ENCODE measurements at regions not wholly inside any gene's neighbourhood (a gene's known extent, or its start where the extent isn't known, plus 50 kb on each side); places are given as distances from the start of the nearest gene placed in this dataset.
A peak's percentile ranks its signal among the peaks of the same experiment; 100 is the strongest.
"Not testable (repeated sequence)": the region's sequence is repeated elsewhere in the genome, so short reads cannot be mapped to it uniquely, and the experiment has no call there.

GRCh38 chr15:62900071-62900802 is 142.3 kb upstream of the TPM1 start:
- TF ChIP-seq Cebpa-rat (IDR thresholded peaks at IDR 0.05): no peak
- no peaks in the 10 kb centered on the region for H4K20me1 ChIP-seq
- H3K27ac ChIP-seq: no peak overlapping the region
- no peak overlapping the region for H3K9ac ChIP-seq
- no peak overlapping the region for H3K4me3 ChIP-seq
- peaks cover 22% of the 10 kb centered on the region for H3K4me1 ChIP-seq
- no peak overlapping the region for H3K4me2 ChIP-seq
- no peaks in the 10 kb centered on the region for H3K27me3 ChIP-seq
- no peaks in the 10 kb centered on the region for H3K9me3 ChIP-seq
- no peaks in the 10 kb centered on the region for H3K36me3 ChIP-seq

- TF ChIP-seq Cebpa-rat (IDR thresholded peaks at IDR 0.05): no peak
- no peaks in the 10 kb centered on the region for H3K36me3 ChIP-seq
Observed at GRCh38 chr15:62901087-62901486, 141.5 kb upstream of the TPM1 start.

GRCh38 chr15:62901909-62902546 is 140.5 kb upstream of the TPM1 start:
- Histone ChIP-seq H4K20me1 (no peaks in the 10 kb centered on the region), H3K9ac (no peak overlapping the region), H3K4me2 (peak overlapping the region; percentile 43), H3K27ac (no peak overlapping the region), H3K4me1 (peaks cover 22% of the 10 kb centered on the region), H3K9me3 (no peaks in the 10 kb centered on the region), H3K4me3 (no peak overlapping the region), H3K27me3 (no peaks in the 10 kb centered on the region), H3K36me3 (no peaks in the 10 kb centered on the region)
- no peak for TF ChIP-seq Cebpa-rat (IDR thresholded peaks at IDR 0.05)

More at GRCh38 chr15:62901087-62901486, 141.5 kb upstream of the TPM1 start:
- Histone ChIP-seq H3K9ac (no peak overlapping the region), H3K27ac (no peak overlapping the region), H3K27me3 (no peaks in the 10 kb centered on the region), H3K9me3 (no peaks in the 10 kb centered on the region), H3K4me2 (peak overlapping the region; percentile 13; the same call in 1 of the 2 replicates), H3K4me1 (peaks cover 22% of the 10 kb centered on the region), H3K4me3 (no peak overlapping the region), H4K20me1 (no peaks in the 10 kb centered on the region)

- H3K36me3 ChIP-seq: no peaks in the 10 kb centered on the region
- H3K4me2 ChIP-seq: no peak overlapping the region
- H3K4me1 ChIP-seq: peaks cover 22% of the 10 kb centered on the region
- no peaks in the 10 kb centered on the region for H4K20me1 ChIP-seq
- no peak for TF ChIP-seq Cebpa-rat (IDR thresholded peaks at IDR 0.05)
- no peak overlapping the region for H3K9ac ChIP-seq
- no peaks in the 10 kb centered on the region for H3K9me3 ChIP-seq
- no peaks in the 10 kb centered on the region for H3K27me3 ChIP-seq
- H3K27ac ChIP-seq: no peak overlapping the region
- no peak overlapping the region for H3K4me3 ChIP-seq
Observed at GRCh38 chr15:62902821-62903220, 139.7 kb upstream of the TPM1 start.

GRCh38 chr15:62903437-62903836 is 139.1 kb upstream of the TPM1 start:
- no peaks in the 10 kb centered on the region for H3K9me3 ChIP-seq
- no peaks in the 10 kb centered on the region for H3K27me3 ChIP-seq
- no peaks in the 10 kb centered on the region for H4K20me1 ChIP-seq
- TF ChIP-seq Cebpa-rat (IDR thresholded peaks at IDR 0.05): no peak
- no peaks in the 10 kb centered on the region for H3K36me3 ChIP-seq
- peaks cover 22% of the 10 kb centered on the region for H3K4me1 ChIP-seq
- H3K9ac ChIP-seq: no peak overlapping the region
- H3K4me3 ChIP-seq: no peak overlapping the region
- H3K4me2 ChIP-seq: no peak overlapping the region
- no peak overlapping the region for H3K27ac ChIP-seq

- Histone ChIP-seq H3K4me2 (no peak overlapping the region), H3K27me3 (no peaks in the 10 kb centered on the region), H3K4me3 (no peak overlapping the region), H3K36me3 (no peaks in the 10 kb centered on the region), H3K4me1 (peaks cover 22% of the 10 kb centered on the region), H4K20me1 (no peaks in the 10 kb centered on the region), H3K9ac (no peak overlapping the region), H3K9me3 (no peaks in the 10 kb centered on the region), H3K27ac (no peak overlapping the region)
- TF ChIP-seq Cebpa-rat (IDR thresholded peaks at IDR 0.05): no peak
Observed at GRCh38 chr15:62904041-62904910, 138.3 kb upstream of the TPM1 start.

- Histone ChIP-seq H3K4me1 (peaks cover 13% of the 10 kb centered on the region), H3K27me3 (no peaks in the 10 kb centered on the region), H3K9me3 (no peaks in the 10 kb centered on the region), H3K4me3 (no peak overlapping the region), H3K36me3 (no peaks in the 10 kb centered on the region), H3K27ac (no peak overlapping the region), H4K20me1 (no peaks in the 10 kb centered on the region), H3K9ac (no peak overlapping the region), H3K4me2 (no peak overlapping the region)
- no peak for TF ChIP-seq Cebpa-rat (IDR thresholded peaks at IDR 0.05)
Observed at GRCh38 chr15:62906627-62907026, 135.9 kb upstream of the TPM1 start.

- Histone ChIP-seq H3K27me3 (no peaks in the 10 kb centered on the region), H3K4me1 (peaks cover 7% of the 10 kb centered on the region), H3K4me2 (no peak overlapping the region), H3K9ac (no peak overlapping the region), H3K4me3 (no peak overlapping the region), H3K36me3 (no peaks in the 10 kb centered on the region), H3K27ac (no peak overlapping the region), H3K9me3 (no peaks in the 10 kb centered on the region), H4K20me1 (no peaks in the 10 kb centered on the region)
- no peak for TF ChIP-seq Cebpa-rat (IDR thresholded peaks at IDR 0.05)
Observed at GRCh38 chr15:62907275-62907674, 135.3 kb upstream of the TPM1 start.

GRCh38 chr15:62908341-62908740 is 134.2 kb upstream of the TPM1 start:
- not testable (repeated sequence) for H3K36me3 ChIP-seq, H3K4me1 ChIP-seq, H3K27me3 ChIP-seq, H3K9ac ChIP-seq, H3K4me3 ChIP-seq, H3K4me2 ChIP-seq, H3K27ac ChIP-seq, H3K9me3 ChIP-seq, H4K20me1 ChIP-seq

GRCh38 chr15:62909257-62909656 is 133.3 kb upstream of the TPM1 start:
- Histone ChIP-seq H3K4me1 (no peaks in the 10 kb centered on the region), H3K9me3 (no peaks in the 10 kb centered on the region), H3K27ac (no peak overlapping the region), H3K27me3 (no peaks in the 10 kb centered on the region), H3K36me3 (no peaks in the 10 kb centered on the region), H3K9ac (no peak overlapping the region), H3K4me3 (no peak overlapping the region), H4K20me1 (no peaks in the 10 kb centered on the region), H3K4me2 (no peak overlapping the region)
- no peak for TF ChIP-seq Cebpa-rat (IDR thresholded peaks at IDR 0.05)

All from BLaER1 (cell line).